ENCODE measurements at regions not wholly inside any gene's neighbourhood (a gene's known extent, or its start where the extent isn't known, plus 50 kb on each side); places are given as distances from the start of the nearest gene placed in this dataset.
A peak's percentile ranks its signal among the peaks of the same experiment; 100 is the strongest.

- no peaks in the 10 kb centered on the region for H3K9me3 ChIP-seq
- no peak for DNase-seq
- intact Hi-C loops (cut with DNase I; ENCODE audit: low total_unique reads), result no loop called here
- in situ Hi-C loops (cut with MboI; ENCODE audit: low pct_ligation_motif_present in 1 of 4, low pct_unique_long_range_greater_than_20kb in 1 of 4, low sequenced_read_pairs in 3 of 4), result no loop called here
- no peaks in the 10 kb centered on the region for H3K27me3 ChIP-seq
- peaks cover 0 to 24% (median 0%) of the 10 kb centered on the region in 4 donors for H3K4me1 ChIP-seq
- TF ChIP-seq EP300 (IDR thresholded peaks at IDR 0.05; ENCODE audit: low read depth) (no peak), POLR2A (IDR thresholded peaks at IDR 0.05) (no peak), POLR2AphosphoS5 (IDR thresholded peaks at IDR 0.05) (no peak), CTCF (IDR thresholded peaks at IDR 0.05) (no peak)
- H3K4me3 ChIP-seq, result no peak overlapping the region
- no peaks in the 10 kb centered on the region for H3K36me3 ChIP-seq
- WGBS, 2 donors (ENCODE audit: low coverage in 1 of 2), result 83 to 85% methylated on average over 3 of the region's 3 CpGs
- H3K27ac ChIP-seq, result no peak overlapping the region
These were observed 108.5 kb downstream of the COPRS start for GRCh38 chr17:31750578-31750977.

DNA sequence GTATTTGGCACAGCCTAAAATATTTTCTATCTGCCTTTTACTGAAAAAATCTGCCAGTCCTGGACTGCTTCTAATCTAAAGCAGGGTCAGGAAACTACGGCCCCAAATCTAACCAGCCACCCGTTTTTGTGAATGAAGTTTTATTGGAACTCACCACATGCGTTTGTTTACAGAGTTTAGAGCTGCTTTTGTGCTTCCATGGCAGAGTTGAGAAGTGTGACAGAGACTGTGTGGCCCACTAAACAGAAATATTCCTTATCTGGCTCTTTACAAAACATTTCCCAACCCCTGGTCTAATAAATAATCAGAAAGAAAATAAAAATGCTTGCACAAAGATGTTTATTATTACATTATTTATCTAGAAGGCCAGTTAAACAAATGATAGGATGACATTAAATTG is 110.2 kb downstream of the COPRS start:
- Histone ChIP-seq H3K4me3 (no peak overlapping the region), H3K4me1 (peaks cover 0 to 35% (median 6%) of the 10 kb centered on the region in 4 donors), H3K36me3 (no peaks in the 10 kb centered on the region), H3K9me3 (no peaks in the 10 kb centered on the region), H3K27me3 (no peaks in the 10 kb centered on the region), H3K27ac (no peak overlapping the region)
- no peak for DNase-seq
- in situ Hi-C loops (cut with MboI; ENCODE audit: low pct_ligation_motif_present in 1 of 4, low pct_unique_long_range_greater_than_20kb in 1 of 4, low sequenced_read_pairs in 3 of 4), result no loop called here
- intact Hi-C loops (cut with DNase I; ENCODE audit: low total_unique reads), result no loop called here
- TF ChIP-seq POLR2A (IDR thresholded peaks at IDR 0.05) (no peak), CTCF (IDR thresholded peaks at IDR 0.05) (no peak), EP300 (IDR thresholded peaks at IDR 0.05; ENCODE audit: low read depth) (no peak), POLR2AphosphoS5 (IDR thresholded peaks at IDR 0.05) (no peak)
- WGBS, 2 donors (ENCODE audit: low coverage in 1 of 2), result 22 to 45% methylated on average over 3 of the region's 3 CpGs

- intact Hi-C loops (cut with DNase I; ENCODE audit: low total_unique reads) (no loop called here), in situ Hi-C loops (cut with MboI; ENCODE audit: low pct_ligation_motif_present in 1 of 4, low pct_unique_long_range_greater_than_20kb in 1 of 4, low sequenced_read_pairs in 3 of 4) (no loop called here)
- no peaks in the 10 kb centered on the region for H3K9me3 ChIP-seq
- peaks cover 0 to 31% (median 7%) of the 10 kb centered on the region in 4 donors for H3K4me1 ChIP-seq
- no peaks in the 10 kb centered on the region for H3K36me3 ChIP-seq
- no peak overlapping the region for H3K4me3 ChIP-seq
- TF ChIP-seq POLR2A (IDR thresholded peaks at IDR 0.05) (no peak), CTCF (IDR thresholded peaks at IDR 0.05) (no peak), POLR2AphosphoS5 (IDR thresholded peaks at IDR 0.05) (no peak), EP300 (IDR thresholded peaks at IDR 0.05; ENCODE audit: low read depth) (no peak)
- H3K27me3 ChIP-seq, result no peaks in the 10 kb centered on the region
- DNase-seq, result peak; percentile 30
- peak overlapping the region in 1 of 4 donors; percentile 47 for H3K27ac ChIP-seq
These were observed 112.1 kb downstream of the COPRS start for GRCh38 chr17:31746884-31747495.

DNA sequence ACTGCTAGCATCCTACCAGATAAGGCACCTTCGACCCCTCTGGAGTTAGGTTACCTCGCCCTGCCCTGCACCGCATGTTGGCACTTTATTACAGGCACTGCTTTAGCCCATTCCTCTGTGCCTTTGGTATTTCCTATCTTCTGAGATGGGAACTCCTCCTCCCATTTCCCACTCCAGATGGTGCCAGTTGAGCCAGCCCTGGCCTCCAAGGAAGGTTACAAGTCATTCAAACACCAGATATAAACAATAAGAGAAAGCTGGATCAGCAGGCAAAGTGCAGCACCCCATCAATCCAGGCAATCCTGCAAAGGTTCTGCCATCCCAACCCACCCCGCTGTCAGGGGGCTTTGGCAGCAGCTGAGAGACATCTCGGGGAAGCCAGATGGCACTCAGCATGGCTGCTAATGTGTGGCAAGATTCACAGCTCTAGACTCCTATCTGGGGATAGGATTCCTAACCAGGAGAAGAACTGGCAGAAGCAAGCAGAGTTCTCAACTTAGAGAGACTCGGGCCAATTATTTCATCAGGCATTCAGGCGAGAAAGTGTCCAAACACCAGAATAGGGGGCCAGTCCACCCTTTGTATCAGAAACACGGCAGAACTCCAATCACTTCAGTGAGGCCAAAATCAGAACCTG is 113.0 kb downstream of the COPRS start:
- intact Hi-C loops (cut with DNase I; ENCODE audit: low total_unique reads) (no loop called here), in situ Hi-C loops (cut with MboI; ENCODE audit: low pct_ligation_motif_present in 1 of 4, low pct_unique_long_range_greater_than_20kb in 1 of 4, low sequenced_read_pairs in 3 of 4) (no loop called here)
- Histone ChIP-seq H3K27ac (peak overlapping the region in 2 of 4 donors; percentile 18 to 47), H3K4me1 (peaks cover 0 to 31% (median 7%) of the 10 kb centered on the region in 4 donors), H3K36me3 (no peaks in the 10 kb centered on the region), H3K4me3 (no peak overlapping the region), H3K9me3 (no peaks in the 10 kb centered on the region), H3K27me3 (no peaks in the 10 kb centered on the region)
- no peak for DNase-seq
- 90 to 100% methylated on average over 2 to 8 of the region's 8 CpGs for WGBS, 2 donors (ENCODE audit: low coverage in 1 of 2)
- TF ChIP-seq EP300 (IDR thresholded peaks at IDR 0.05; ENCODE audit: low read depth), result no peak
- TF ChIP-seq CTCF (IDR thresholded peaks at IDR 0.05), result no peak
- no peak for TF ChIP-seq POLR2AphosphoS5 (IDR thresholded peaks at IDR 0.05)
- TF ChIP-seq POLR2A (IDR thresholded peaks at IDR 0.05), result no peak
